GM21786 (cell line): ENCODE measurements at regions not wholly inside any gene's neighbourhood (a gene's known extent, or its start where the extent isn't known, plus 50 kb on each side); places are given as distances from the start of the nearest gene placed in this dataset.
"Not testable (repeated sequence)": the region's sequence is repeated elsewhere in the genome, so short reads cannot be mapped to it uniquely, and the experiment has no call there.

Experiments
- ATAC-seq: cut with Tn5 transposase; IDR thresholded peaks from one replicate; pipeline ENCODE4 v1.9.1; 2021; ENCODE audit not compliant: unreplicated experiment

DNA sequence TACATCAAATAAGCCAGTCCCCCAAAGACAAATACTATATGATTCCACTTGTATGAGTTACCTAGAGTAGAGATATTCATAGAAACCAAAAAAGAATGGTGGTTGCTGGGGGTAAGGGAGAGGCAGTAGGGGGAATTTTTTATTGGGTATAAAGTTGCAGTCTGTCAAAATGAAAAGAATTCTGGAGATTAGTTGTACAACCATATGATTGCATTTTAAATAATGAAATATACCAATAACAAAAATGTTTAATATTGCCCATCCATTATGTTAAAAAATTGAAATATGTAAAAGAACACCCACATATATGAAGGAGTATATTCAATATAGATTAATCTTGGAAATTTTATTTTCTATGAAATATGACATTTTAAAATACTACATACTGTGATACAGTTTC is 1383.5 kb downstream of the FSCB start:
- no peak for ATAC-seq

DNA sequence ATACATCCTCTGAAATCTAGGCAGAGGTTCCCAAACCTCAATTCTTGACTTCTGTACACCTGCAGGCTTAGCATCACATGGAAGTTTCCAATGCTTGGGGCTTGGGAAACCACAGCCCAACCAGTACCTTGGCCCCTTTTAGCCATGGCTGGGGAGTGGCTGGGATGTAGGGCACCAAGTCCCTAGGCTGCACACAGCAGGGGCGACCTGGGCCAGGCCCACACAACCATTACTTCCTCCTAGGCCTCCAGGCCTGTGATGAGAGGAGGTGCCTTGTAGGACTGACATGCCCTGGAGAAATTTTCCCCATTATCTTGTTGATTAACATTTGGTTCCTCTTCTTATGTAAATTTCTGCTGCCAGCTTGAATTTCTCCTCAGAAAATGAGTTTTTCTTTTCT is 1387.4 kb downstream of the FSCB start:
- ATAC-seq: no peak

- ATAC-seq: no peak
These were observed 1390.7 kb downstream of the FSCB start for GRCh38 chr14:43116341-43116740.

DNA sequence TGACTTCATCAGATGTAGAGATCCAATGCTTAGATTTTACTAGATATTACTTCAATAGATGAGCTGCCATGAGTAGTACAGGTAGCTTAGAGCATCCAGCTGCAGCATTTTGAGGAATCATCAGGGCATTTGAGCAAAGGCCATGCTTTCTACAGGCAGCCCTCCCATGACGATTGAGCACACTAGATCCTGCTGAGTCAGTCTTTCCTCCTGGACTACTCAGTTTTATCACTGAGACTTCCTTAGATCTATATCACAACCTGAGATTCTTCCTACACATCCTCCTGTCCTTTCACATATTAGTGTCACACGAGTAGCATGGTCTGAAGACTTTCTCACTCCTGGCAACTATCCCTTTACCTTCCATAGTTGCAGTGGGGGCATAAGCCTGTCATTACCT is 1401.8 kb downstream of the FSCB start:
- ATAC-seq: no peak

- ATAC-seq: no peak
These were observed 1416.7 kb downstream of the FSCB start for GRCh38 chr14:43090380-43090779.

GRCh38 chr14:43087666-43088065 is 1419.4 kb downstream of the FSCB start:
- ATAC-seq: no peak

- ATAC-seq: no peak
These were observed 1421.3 kb downstream of the FSCB start for GRCh38 chr14:43085819-43086218.

DNA sequence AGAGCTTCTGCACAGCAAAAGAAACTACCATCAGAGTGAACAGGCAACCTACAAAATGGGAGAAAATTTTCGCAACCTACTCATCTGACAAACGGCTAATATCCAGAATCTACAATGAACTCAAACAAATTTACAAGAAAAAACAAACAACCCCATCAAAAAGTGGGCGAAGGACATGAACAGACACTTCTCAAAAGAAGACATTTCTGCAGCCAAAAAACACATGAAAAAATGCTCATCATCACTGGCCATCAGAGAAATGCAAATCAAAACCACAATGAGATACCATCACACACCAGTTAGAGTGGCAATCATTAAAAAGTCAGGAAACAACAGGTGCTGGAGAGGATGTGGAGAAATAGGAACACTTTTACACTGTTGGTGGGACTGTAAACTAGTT is 1439.7 kb downstream of the FSCB start:
- ATAC-seq: not testable (repeated sequence)

- ATAC-seq: no peak
These were observed 1449.4 kb downstream of the LRFN5 start for GRCh38 chr14:43056106-43056505.

GRCh38 chr14:43052897-43053296 is 1446.2 kb downstream of the LRFN5 start:
- no peak for ATAC-seq

DNA sequence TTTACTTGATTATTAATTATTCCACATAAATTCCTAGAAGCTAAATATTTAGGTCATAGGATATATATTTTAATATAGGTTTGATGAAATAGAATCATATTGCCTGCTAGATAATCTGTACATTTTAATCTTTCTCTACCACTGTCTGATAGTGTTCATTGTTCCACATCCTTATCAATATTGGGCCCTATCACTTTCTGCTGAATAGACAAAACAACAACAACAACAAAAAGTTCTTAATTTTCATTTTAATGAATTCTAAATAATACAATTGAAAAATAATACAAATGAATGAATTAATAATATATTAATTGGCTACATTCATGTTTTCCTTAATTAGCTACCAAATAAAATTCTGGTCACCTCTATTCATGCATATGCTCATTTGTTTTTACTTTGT is 1437.2 kb downstream of the LRFN5 start:
- ATAC-seq: no peak

DNA sequence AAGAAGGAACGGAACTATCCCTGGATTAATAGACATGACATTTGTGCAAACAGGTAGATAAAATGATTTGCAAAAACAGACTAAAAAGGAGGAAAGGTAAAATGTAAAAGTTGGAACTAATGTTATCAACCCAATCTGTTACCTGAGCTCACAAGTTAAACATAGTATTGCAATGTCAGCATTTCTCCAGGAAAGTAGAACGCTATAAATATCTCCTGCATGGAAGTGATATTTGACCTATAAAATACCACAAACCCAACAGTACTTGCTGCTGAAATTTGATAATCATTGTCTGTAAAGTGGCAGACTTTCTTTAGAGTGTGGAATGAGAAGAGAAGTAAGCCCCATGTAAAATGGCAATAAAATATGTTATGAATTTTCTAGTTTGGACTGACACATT is 1435.7 kb downstream of the LRFN5 start:
- ATAC-seq: no peak

GRCh38 chr14:43041976-43042375 is 1435.3 kb downstream of the LRFN5 start:
- ATAC-seq: no peak

GRCh38 chr14:43041207-43041606 is 1434.5 kb downstream of the LRFN5 start:
- no peak for ATAC-seq

GRCh38 chr14:43039881-43040280 is 1433.2 kb downstream of the LRFN5 start:
- no peak for ATAC-seq

DNA sequence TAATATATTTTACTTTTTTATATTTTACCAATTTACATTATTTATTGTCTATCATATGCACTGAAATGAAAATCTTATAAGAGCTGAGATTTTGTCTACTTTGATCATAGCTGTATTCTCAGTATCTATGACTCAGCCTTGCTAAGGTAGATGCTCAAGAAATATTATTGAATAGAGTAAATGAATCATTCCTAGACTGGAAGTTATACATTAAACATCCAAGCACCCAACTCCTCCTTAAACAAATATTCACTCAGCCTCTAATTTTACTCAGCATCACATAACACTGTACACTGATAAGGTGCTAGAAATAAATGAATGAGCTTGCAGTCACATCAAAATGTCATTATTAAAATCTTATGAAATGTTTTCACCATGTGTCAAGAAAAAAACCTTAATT is 1424.9 kb downstream of the LRFN5 start:
- no peak for ATAC-seq

- no peak for ATAC-seq
These were observed 1415.6 kb downstream of the LRFN5 start for GRCh38 chr14:43022094-43022800.

DNA sequence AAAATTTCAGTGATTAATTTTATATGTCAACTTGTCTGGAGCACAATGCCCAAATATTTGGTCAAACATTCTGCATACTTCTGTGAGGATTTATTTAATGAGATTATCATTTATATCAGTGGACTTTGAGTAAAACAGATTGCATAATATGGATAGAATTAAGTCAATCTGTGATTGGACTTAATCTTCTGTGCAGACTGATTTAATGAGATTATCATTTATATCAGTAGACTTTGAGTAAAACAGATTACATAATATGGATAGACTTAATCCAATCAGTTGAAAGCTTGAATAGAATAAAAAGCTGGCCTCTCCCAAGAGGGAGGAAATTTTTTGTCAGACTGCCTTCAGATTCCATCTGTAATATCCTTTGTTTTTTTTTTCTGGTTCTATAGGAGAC is 1413.2 kb downstream of the LRFN5 start:
- ATAC-seq: no peak

- ATAC-seq: no peak
These were observed 1407.7 kb downstream of the LRFN5 start for GRCh38 chr14:43014338-43014737.

- no peak for ATAC-seq
These were observed 1406.1 kb downstream of the LRFN5 start for GRCh38 chr14:43012817-43013216.

DNA sequence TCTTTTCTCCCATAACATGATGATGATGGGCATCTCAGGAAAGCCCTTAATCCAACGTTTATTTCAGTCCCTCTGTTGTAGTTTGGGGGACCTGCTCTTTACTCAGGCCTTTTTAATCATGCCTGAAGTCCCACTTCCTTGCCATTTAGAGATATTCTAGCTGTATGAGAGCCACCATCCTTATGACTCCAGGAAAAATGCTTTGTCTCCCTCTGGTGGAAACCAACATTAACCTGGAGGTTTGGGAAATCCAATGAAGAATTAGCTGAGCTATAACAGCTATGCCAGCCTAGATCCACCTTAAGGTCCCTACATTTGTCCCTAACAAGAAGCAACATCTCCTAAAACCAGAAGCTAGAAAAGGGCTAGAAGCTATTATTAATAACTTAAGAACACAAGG is 1399.1 kb downstream of the LRFN5 start:
- no peak for ATAC-seq

GRCh38 chr14:43003845-43004244 is 1397.2 kb downstream of the LRFN5 start:
- no peak for ATAC-seq

DNA sequence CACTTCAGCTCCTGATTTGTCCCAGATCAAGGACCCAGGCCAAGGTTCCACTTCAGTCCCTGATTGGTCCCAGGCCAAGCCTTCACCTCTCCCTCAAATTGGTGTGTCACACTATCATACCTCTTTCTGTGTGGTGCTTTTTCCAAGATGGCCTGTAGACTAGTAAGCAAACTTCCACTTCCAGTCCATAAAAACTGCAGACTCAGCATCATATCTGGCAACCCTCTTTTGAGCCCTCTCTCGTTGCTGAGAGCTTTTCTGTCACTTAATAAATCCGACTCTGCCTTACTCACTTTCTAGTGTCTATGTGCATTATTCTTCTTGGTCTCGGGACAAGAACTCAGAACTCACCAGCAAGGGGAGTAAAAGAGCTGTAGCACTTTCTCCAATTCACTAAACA is 1395.1 kb downstream of the LRFN5 start:
- no peak for ATAC-seq
